NCI-H187 (cell line): ENCODE measurements at regions not wholly inside any gene's neighbourhood (a gene's known extent, or its start where the extent isn't known, plus 50 kb on each side); places are given as distances from the start of the nearest gene placed in this dataset.

ENCODE experiments used
- DNase-seq, 2 experiments: peaks; one replicate each; lab custom pipeline; 2025; lab: John Stamatoyannopoulos, UW

- DNase-seq = no peak
Measured at GRCh38 chr13:105363261-105364190, 1171.9 kb downstream of the EFNB2 start.

GRCh38 chr13:105353654-105354053 lies 1181.8 kb downstream of the EFNB2 start:
- no peak for DNase-seq

GRCh38 chr13:105349082-105349723 lies 1186.3 kb downstream of the EFNB2 start:
- DNase-seq = no peak

DNA sequence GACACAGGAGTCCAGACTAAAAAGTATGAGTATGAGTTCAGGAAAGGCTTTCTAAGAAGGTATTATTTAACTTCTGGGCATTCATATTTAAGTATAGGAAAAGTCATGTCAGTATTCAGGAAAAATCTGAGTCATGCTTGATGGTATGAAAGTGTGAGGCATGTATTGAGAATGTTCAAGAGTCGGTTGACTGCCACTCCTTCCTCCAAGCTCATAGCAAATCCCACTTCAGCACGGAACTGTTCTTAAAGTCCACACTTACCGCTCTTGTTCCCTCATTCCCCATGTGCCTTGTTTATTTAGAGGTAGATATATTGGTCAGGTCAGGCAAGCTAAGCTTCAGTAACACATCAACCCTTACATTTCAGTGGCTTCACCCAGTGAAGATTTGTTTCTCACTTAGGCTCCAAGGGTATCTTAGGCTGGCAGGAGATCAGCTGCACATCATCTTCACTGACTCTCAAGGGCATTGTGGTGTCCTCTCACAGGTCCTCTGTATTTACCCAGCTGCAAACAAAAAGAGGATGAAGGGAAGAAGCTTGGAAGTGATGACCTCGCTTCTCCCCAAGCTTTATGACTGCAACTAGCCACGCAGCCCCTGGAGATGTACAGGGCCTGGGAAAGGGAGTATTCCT lies 1189.2 kb downstream of the EFNB2 start:
- no peak for DNase-seq

DNA sequence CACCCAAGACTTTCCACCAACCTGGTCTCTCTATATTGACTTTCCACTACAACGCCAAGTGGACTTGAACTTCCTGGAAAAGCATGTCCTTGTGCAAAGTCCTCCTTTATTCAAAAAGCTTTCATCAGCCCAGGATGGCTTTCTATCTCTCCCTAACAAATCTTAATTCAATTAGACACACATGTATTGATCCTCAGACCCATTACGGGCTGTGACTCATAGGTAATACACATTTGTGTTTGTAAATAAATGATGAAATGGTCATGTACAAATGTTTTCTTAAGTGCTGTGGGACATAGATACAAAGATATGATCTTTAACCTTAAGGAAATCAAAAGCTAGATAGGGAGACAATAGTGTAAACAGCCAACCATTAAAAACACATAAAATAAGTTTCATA lies 1189.7 kb downstream of the EFNB2 start:
- DNase-seq = no peak

GRCh38 chr13:105345131-105345530 lies 1190.3 kb downstream of the EFNB2 start:
- no peak for DNase-seq

DNA sequence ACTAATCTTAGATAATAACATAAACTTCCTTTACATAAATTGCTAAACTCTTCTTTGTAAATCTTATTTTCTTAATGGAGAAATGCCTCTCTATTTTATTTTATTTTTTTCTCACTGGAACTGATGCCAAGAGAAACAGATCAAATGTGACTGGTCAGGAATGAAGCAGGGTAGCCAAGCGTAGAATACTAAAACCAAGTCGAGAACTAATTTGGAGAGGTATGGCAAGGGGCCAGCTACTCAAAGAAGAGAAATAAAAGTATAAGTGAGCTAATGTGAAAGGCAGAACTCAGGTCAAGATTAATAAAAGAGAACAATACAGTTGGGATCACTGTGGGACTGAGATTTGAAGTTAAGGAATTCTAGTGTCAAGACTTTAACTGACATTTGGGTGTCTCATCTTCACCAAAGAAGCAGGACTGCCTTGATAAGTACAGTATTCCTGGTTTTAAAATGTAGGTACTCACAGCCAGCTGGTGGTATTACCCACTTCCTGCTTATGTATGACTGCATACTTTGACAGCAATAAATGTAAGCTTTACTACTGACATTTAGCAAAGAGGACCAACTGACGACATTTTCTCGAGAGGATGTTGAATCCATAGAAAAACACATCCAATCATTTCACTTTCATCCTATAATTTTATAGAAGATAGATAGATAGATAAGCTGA lies 1192.2 kb downstream of the EFNB2 start:
- no peak for DNase-seq

DNA sequence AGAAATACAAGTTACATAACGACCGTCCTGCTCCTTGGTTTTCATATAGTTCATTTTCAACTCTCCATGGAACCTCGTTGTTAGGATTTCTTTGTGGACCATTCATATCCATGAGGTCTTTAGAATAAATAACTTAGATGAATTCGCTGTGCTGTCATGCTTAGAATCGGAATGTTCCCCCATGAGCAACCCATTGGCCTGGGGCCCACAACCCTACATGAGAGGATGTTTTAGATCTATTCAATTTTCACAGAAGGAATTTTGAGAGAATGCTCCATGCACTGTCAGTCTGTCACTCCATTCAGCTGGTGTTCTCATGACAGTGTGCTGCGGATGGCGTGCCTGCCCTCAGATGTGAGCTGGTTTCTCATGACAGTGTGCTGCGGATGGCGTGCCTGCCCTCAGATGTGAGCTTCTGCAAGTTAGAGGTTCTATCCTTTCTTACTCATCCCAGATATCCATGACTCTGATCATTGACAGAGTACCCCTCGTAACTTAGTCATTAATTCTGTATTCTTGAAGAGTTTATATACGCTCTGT lies 1193.1 kb downstream of the EFNB2 start:
- DNase-seq = no peak

DNA sequence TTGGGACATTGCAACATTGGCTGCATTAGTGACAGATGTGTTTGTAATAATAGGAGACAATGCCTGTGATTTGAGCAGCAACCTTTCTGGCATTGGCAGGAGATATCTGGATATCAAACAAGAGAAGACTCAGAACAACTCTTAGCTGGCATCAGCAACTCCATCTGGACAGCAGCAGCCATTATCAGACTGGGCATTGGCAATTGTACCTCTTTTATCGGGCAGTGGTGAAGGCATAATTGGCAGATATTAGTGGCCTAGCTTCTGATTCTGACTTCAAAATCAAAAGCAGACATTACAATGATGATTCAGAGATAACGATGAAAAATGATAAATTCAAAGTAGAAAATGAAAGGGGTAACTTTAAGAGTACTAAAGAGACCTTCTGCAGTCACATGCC lies 1193.7 kb downstream of the EFNB2 start:
- no peak for DNase-seq

DNA sequence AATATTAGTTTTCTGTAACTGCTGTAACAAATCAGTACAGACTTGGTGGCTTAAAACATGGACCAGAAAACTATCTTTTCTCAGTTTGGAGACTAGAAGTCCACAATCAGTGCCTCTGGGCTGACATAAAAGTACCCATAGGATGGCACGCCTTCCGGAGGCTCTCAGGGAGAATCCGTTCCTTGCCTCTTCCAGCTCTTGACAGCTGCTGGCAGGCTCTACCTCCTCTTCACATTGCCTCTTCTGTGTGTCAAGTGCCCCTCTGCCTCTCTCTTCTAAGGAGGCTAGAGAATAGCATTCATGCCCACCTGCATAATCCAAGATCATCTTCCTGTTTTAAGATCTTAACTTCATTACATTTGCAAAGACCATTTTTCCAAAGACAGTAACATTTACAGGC lies 1194.2 kb downstream of the EFNB2 start:
- peak; percentile 18 to 44 for DNase-seq

DNA sequence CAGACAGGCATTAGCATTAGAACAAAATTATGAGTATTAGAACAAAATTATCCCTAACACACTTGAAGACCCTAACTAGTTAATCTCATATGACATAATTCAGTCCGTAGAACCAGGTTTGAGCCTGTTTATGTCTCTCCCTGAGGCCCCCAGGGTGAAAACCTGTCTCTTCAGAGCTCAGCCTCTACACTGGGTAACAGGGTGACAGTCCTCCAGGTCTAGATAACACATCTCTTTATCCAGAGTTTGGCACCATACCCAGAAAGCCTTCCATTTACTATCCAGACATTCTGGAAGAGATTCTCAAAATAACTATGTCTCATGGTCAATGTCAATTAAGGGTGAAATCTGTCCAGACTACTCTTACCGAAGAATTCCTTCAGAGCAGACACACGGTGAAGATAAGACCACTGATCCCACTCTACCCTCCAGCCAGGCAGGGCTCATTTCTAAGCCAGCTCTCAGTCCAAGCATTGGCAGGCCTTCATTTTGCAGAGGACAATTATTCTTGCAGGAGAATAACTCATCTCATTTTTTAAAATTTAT lies 1195.3 kb downstream of the EFNB2 start:
- DNase-seq = no peak

DNA sequence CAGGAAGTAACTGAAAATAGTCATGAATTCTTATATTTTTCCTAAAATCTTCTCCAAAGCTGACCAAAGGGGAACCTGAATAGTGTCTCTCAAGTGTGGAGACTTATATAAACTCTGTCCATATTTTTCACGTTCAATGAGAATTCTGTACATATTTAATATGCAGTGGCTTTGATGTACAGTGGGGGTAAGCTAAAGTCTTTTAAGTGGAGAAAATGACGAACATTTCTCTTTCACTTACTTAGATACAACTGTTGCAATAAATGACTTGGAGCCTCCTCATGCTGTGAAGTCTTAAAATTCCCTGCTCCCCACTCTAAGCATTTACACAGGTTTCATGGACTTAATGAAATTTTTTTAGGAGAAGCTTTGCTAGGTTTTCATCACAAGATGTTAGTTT lies 1196.7 kb downstream of the EFNB2 start:
- DNase-seq = no peak

GRCh38 chr13:105338006-105338405 lies 1197.5 kb downstream of the EFNB2 start:
- no peak for DNase-seq

DNA sequence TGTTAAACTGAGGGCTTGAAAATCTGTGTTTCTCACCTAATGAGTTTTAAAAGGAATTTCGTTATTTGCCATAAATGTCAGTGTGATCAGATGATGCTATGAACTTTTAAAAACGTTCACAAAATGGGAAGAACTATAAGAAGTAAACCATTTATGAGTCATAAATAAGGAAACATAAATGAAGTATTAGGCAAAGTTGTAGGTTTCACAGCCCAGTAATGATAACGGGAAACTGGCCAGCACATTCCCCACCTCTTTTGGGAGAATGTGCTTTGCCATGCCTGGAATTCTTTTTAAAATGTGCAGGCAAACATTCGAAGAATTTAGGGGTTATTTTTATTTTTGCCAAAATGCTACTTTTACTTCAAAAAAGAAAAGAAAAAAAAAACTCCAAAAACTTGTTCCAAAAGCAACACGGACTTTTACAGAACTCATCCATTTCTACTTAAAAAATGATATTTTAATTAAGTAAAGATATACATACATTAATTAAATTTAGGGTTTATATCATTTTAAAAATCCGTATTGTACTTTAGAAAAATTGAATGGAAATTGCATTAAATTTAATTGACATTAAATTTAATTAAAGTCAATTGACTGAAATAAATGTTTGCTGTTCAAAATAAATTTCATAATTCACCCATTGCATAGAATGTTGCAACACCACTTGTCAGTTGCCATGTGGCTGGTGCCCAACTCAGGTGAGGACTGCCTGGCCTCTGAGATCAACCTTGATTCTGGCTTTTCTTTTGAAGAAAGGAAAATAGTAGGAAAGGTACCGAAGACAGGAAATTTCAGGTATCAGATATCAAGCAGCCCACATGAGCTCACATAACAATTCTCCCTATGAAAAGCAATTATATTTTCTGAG lies 1198.5 kb downstream of the EFNB2 start:
- no peak for DNase-seq

GRCh38 chr13:105334211-105334610 lies 1201.3 kb downstream of the EFNB2 start:
- DNase-seq = no peak

- DNase-seq = no peak
Measured at GRCh38 chr13:105333416-105333815, 1202.0 kb downstream of the EFNB2 start.

- DNase-seq = no peak
Measured at GRCh38 chr13:105329359-105329758, 1206.1 kb downstream of the EFNB2 start.

GRCh38 chr13:105328212-105328611 lies 1207.2 kb downstream of the EFNB2 start:
- no peak for DNase-seq

- no peak for DNase-seq
Measured at GRCh38 chr13:105327581-105328126, 1207.8 kb downstream of the EFNB2 start.

DNA sequence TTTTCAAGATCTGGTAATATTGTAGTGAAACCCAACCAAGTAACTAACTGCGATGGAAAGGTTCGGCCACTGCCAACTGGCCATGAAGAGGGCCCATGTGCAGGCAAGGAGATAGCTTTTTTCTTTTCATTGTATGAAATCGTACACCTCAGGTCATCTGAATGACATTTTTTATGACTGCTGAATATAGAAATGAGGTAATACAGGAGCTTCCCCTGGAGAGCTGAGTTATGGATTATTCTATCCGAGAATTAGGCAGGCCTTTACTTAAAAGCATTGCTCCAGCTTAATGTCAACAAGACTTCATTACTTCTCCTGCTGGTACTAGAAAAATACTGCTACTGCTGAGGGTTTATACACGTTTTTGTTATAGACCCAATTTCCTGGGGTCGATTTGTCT lies 1215.6 kb downstream of the EFNB2 start:
- no peak for DNase-seq

DNA sequence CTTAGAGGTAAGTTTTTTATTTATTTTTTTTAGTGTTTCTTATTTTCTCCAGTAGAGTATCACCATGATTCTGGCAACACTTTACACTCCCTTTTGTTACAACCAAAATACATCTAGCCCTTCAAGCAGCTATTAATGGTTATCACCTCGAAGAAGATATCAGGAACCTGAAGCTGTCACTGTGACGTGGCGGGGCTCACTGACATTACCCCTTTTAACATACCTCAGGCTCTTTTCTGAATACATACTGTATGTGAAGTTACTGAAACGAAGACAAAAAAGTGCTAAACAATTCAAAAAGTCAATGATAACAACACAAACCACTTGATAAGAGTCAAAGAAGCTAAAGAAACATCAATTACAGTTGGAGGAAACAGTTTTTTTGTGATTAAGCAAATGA lies 1218.7 kb downstream of the EFNB2 start:
- no peak for DNase-seq
